ENCODE measurements at regions not wholly inside any gene's neighbourhood (a gene's known extent, or its start where the extent isn't known, plus 50 kb on each side); places are given as distances from the start of the nearest gene placed in this dataset.
"Not testable (repeated sequence)": the region's sequence is repeated elsewhere in the genome, so short reads cannot be mapped to it uniquely, and the experiment has no call there.

DNA sequence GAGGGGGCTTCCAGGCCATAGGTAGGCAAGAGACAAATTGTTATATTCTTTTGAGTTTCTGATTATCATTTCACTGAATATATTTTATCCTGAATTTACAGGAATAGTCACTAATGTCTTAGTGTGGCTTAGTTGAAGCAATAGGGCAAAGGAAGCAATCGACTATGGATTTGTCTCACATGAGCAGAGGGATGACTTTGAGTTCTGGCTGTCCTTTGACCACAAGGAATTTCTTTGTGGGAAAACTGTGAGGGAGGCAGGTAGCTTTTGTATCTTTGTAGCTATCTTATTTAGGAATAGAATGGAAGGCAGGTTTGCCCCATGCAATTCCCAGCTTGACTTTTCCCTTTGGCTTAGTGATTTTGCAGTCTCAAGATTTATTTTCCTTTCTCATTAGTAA, 207.3 kb upstream of the ANXA10 start:
- H3K27me3 Mint-ChIP-seq, result no peaks in the 10 kb centered on the region
- no peaks in the 10 kb centered on the region for H3K36me3 Mint-ChIP-seq
- H3K27ac Mint-ChIP-seq, result no peak overlapping the region
- peaks cover 5% of the 10 kb centered on the region for H3K9me3 Mint-ChIP-seq
- intact Hi-C loops (cut with micrococcal nuclease), result no loop called here
- H3K4me1 Mint-ChIP-seq (ENCODE audit: low read depth), result no peaks in the 10 kb centered on the region
- ChIA-PET POLR2A (no interaction called here), CTCF (no interaction called here)
- H3K4me3 Mint-ChIP-seq, result no peak overlapping the region
- DNase-seq, result no peak

- DNase-seq, result no peak
Observed at GRCh38 chr4:167885872-167886271, 206.5 kb upstream of the ANXA10 start.

GRCh38 chr4:167887726-167888125, 204.6 kb upstream of the ANXA10 start:
- no peaks in the 10 kb centered on the region for H3K4me1 Mint-ChIP-seq (ENCODE audit: low read depth)
- H3K9me3 Mint-ChIP-seq, result peaks cover 5% of the 10 kb centered on the region
- H3K36me3 Mint-ChIP-seq, result no peaks in the 10 kb centered on the region
- ChIA-PET POLR2A (no interaction called here), CTCF (no interaction called here)
- H3K4me3 Mint-ChIP-seq, result no peak overlapping the region
- DNase-seq, result no peak
- intact Hi-C loops (cut with micrococcal nuclease), result no loop called here
- no peaks in the 10 kb centered on the region for H3K27me3 Mint-ChIP-seq
- no peak overlapping the region for H3K27ac Mint-ChIP-seq

More at GRCh38 chr4:167885872-167886271, 206.5 kb upstream of the ANXA10 start:
- Mint-ChIP-seq H3K27ac (no peak overlapping the region), H3K4me3 (no peak overlapping the region), H3K27me3 (no peaks in the 10 kb centered on the region), H3K4me1 (ENCODE audit: low read depth) (no peaks in the 10 kb centered on the region), H3K36me3 (no peaks in the 10 kb centered on the region), H3K9me3 (peaks cover 5% of the 10 kb centered on the region)
- CTCF ChIA-PET, result no interaction called here
- intact Hi-C loops (cut with micrococcal nuclease), result no loop called here
- POLR2A ChIA-PET, result no interaction called here

- peaks cover 5% of the 10 kb centered on the region for H3K9me3 Mint-ChIP-seq
- ChIA-PET POLR2A (no interaction called here), CTCF (no interaction called here)
- H3K4me3 Mint-ChIP-seq, result no peak overlapping the region
- no peaks in the 10 kb centered on the region for H3K27me3 Mint-ChIP-seq
- H3K36me3 Mint-ChIP-seq, result no peaks in the 10 kb centered on the region
- no peak overlapping the region for H3K27ac Mint-ChIP-seq
- no peak for DNase-seq
- intact Hi-C loops (cut with micrococcal nuclease), result no loop called here
- H3K4me1 Mint-ChIP-seq (ENCODE audit: low read depth), result no peaks in the 10 kb centered on the region
Observed at GRCh38 chr4:167890226-167890625, 202.1 kb upstream of the ANXA10 start.

- POLR2A ChIA-PET, result no interaction called here
- Mint-ChIP-seq H3K9me3 (peaks cover 5% of the 10 kb centered on the region), H3K27ac (no peak overlapping the region), H3K4me1 (ENCODE audit: low read depth) (no peaks in the 10 kb centered on the region), H3K36me3 (no peaks in the 10 kb centered on the region), H3K4me3 (no peak overlapping the region), H3K27me3 (no peaks in the 10 kb centered on the region)
- intact Hi-C loops (cut with micrococcal nuclease), result no loop called here
- DNase-seq, result no peak
- CTCF ChIA-PET, result no interaction called here
Observed at GRCh38 chr4:167893531-167893930, 198.8 kb upstream of the ANXA10 start.

GRCh38 chr4:167896260-167896659, 196.1 kb upstream of the ANXA10 start:
- DNase-seq; intact Hi-C loops (cut with micrococcal nuclease); H3K27me3 Mint-ChIP-seq; CTCF ChIA-PET; H3K4me1 Mint-ChIP-seq (ENCODE audit: low read depth); H3K27ac Mint-ChIP-seq; H3K36me3 Mint-ChIP-seq; H3K4me3 Mint-ChIP-seq; POLR2A ChIA-PET; H3K9me3 Mint-ChIP-seq: not testable (repeated sequence)

DNA sequence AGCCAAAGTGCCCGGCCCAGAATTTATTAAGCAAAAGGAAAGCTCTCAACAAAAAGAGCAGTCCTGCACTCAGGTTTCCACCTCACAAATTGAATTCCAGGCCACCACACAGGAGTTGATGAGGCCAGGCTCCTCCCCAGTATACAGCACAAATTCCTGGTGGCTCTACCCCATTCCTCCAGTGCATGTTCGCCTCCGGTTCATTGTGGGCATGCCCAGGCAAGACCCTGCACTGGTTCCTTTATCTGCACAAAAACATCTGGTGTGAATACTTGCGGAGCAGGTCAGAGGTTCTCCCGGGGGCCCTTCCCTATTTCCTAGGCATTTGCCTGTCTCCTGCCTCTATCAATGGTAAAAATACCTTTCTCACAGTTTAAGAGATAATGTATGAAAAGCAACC, 195.2 kb upstream of the ANXA10 start:
- ChIA-PET POLR2A (no interaction called here), CTCF (no interaction called here)
- Mint-ChIP-seq H3K27me3 (no peaks in the 10 kb centered on the region), H3K27ac (no peak overlapping the region), H3K9me3 (no peaks in the 10 kb centered on the region), H3K36me3 (no peaks in the 10 kb centered on the region), H3K4me1 (ENCODE audit: low read depth) (no peaks in the 10 kb centered on the region), H3K4me3 (no peak overlapping the region)
- intact Hi-C loops (cut with micrococcal nuclease), result no loop called here
- DNase-seq, result no peak

DNA sequence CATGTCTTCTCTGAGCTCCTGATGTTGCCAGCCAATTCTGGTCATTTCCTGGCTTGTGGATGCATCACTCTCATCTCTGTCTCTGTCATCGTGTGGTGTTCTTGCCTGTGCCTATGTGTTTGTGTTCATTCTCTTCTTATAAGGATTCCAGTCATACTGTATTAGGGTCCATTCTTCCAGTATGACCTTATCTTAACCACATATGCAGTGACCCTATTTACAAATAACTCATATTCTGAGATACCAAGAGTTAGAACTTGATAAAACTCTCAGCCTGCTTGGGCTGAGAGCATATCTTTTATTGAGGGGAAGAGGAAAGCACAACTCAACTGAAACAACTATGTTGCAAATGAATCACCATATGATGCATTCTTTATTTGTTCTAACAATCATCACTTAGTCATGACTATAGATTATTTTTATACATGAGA, 189.0 kb upstream of the ANXA10 start:
- ChIA-PET POLR2A (no interaction called here), CTCF (no interaction called here)
- Mint-ChIP-seq H3K4me3 (no peak overlapping the region), H3K27ac (no peak overlapping the region), H3K4me1 (ENCODE audit: low read depth) (no peaks in the 10 kb centered on the region), H3K27me3 (no peaks in the 10 kb centered on the region), H3K9me3 (no peaks in the 10 kb centered on the region), H3K36me3 (no peaks in the 10 kb centered on the region)
- DNase-seq, result no peak
- intact Hi-C loops (cut with micrococcal nuclease), result no loop called here

DNA sequence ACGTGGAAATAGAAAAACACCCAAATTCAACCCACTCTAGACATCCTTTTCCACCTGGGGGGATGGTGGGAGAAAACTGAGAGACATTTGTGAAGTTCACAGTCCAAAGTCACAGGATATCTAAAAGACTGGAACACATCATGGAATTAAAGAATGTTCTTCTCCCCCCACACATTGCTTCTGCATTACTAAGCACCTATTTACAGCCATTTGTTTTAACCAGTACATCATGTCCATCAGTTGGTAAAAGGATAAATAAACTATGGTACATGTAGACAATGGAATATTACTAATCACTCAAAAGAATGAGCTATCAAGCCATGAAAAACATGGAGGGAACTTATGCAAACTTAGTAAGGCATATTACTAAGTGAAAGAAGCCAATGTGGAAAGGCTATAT, 185.5 kb upstream of the ANXA10 start:
- Mint-ChIP-seq H3K9me3 (no peaks in the 10 kb centered on the region), H3K27ac (no peak overlapping the region), H3K27me3 (no peaks in the 10 kb centered on the region), H3K36me3 (no peaks in the 10 kb centered on the region), H3K4me3 (no peak overlapping the region), H3K4me1 (ENCODE audit: low read depth) (no peaks in the 10 kb centered on the region)
- intact Hi-C loops (cut with micrococcal nuclease), result no loop called here
- CTCF ChIA-PET, result no interaction called here
- POLR2A ChIA-PET, result no interaction called here
- DNase-seq, result no peak

DNA sequence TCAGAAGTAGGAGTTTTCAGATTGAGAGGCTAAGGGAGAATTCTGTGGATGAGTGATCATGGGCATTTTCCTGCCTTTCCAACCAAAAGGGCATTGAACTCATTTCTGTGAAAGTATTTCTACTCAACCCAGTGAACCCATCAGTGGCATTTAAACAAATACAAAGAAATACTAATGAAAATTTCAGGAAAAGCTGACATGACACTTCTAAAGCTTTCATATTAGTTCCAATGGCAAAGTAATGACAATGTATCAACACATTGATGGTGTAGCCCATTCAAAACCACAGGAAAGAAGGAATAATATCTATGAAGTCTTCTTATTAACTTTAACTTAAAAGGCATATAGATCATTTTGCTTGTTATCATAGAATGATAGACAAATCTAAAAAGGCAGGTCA, 183.5 kb upstream of the ANXA10 start:
- intact Hi-C loops (cut with micrococcal nuclease), result no loop called here
- no peak overlapping the region for H3K4me3 Mint-ChIP-seq
- H3K27me3 Mint-ChIP-seq, result no peaks in the 10 kb centered on the region
- DNase-seq, result no peak
- no peaks in the 10 kb centered on the region for H3K36me3 Mint-ChIP-seq
- H3K4me1 Mint-ChIP-seq (ENCODE audit: low read depth), result no peaks in the 10 kb centered on the region
- H3K9me3 Mint-ChIP-seq, result peaks cover 4% of the 10 kb centered on the region
- CTCF ChIA-PET, result no interaction called here
- H3K27ac Mint-ChIP-seq, result no peak overlapping the region
- POLR2A ChIA-PET, result no interaction called here

GRCh38 chr4:167912535-167912934, 179.8 kb upstream of the ANXA10 start:
- intact Hi-C loops (cut with micrococcal nuclease); CTCF ChIA-PET; DNase-seq; POLR2A ChIA-PET; H3K36me3 Mint-ChIP-seq; H3K27ac Mint-ChIP-seq; H3K27me3 Mint-ChIP-seq; H3K4me1 Mint-ChIP-seq (ENCODE audit: low read depth); H3K4me3 Mint-ChIP-seq: not testable (repeated sequence)
- H3K9me3 Mint-ChIP-seq, result peaks cover 11% of the 10 kb centered on the region

DNA sequence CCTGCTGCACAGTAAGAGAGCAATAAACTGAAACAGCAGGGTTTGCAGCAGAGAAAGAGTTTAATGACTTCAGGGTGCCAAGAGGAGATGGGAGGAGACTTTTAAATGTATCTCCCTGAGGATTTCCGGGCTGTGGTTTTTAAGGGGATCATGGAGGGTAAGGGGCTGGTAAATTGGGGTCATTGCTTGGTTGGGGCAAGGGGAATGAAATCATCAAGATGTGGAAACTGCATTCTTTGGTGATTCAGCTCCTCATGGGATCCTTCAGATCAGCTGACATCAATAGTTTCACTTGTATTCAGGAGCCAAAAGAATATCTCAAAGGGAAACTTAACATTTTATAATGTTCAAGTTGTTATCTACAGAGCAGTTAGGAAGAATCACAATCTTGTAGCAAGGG, 174.3 kb upstream of the ANXA10 start:
- peaks cover 21% of the 10 kb centered on the region for H3K9me3 Mint-ChIP-seq
- CTCF ChIA-PET, result no interaction called here
- H3K27ac Mint-ChIP-seq, result no peak overlapping the region
- H3K36me3 Mint-ChIP-seq, result no peaks in the 10 kb centered on the region
- intact Hi-C loops (cut with micrococcal nuclease), result no loop called here
- H3K4me3 Mint-ChIP-seq, result no peak overlapping the region
- DNase-seq, result no peak
- no peaks in the 10 kb centered on the region for H3K27me3 Mint-ChIP-seq
- no peaks in the 10 kb centered on the region for H3K4me1 Mint-ChIP-seq (ENCODE audit: low read depth)
- POLR2A ChIA-PET, result no interaction called here

GRCh38 chr4:167930166-167930565, 162.2 kb upstream of the ANXA10 start:
- no peak overlapping the region for H3K4me3 Mint-ChIP-seq
- POLR2A ChIA-PET, result no interaction called here
- intact Hi-C loops (cut with micrococcal nuclease), result no loop called here
- CTCF ChIA-PET, result no interaction called here
- no peaks in the 10 kb centered on the region for H3K36me3 Mint-ChIP-seq
- DNase-seq, result no peak
- H3K9me3 Mint-ChIP-seq, result no peaks in the 10 kb centered on the region
- H3K27me3 Mint-ChIP-seq, result no peaks in the 10 kb centered on the region
- H3K27ac Mint-ChIP-seq, result no peak overlapping the region
- H3K4me1 Mint-ChIP-seq (ENCODE audit: low read depth), result no peaks in the 10 kb centered on the region

DNA sequence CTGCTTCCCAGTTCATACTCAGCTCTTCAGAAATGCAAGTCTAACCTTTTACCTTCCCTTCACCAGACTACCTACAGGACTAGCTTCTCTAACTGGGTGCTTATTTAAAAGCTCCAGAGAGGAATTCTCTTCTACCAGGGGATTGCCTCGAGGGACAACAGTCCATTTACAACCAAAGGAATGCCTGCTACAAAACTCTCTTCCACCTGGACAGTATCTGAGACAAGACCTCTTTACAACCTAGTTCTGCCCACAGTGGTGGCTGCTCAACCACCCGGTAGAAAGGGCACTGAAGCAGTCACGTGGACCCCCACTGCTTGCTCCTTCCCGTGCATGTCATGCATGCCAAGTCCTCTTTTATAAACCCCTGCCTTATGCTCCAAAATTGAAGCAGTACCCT, 158.1 kb upstream of the ANXA10 start:
- Mint-ChIP-seq H3K36me3 (no peaks in the 10 kb centered on the region), H3K4me1 (ENCODE audit: low read depth) (no peaks in the 10 kb centered on the region), H3K27me3 (no peaks in the 10 kb centered on the region), H3K4me3 (no peak overlapping the region), H3K9me3 (no peaks in the 10 kb centered on the region), H3K27ac (no peak overlapping the region)
- no peak for DNase-seq
- intact Hi-C loops (cut with micrococcal nuclease), result no loop called here
- CTCF ChIA-PET, result interaction anchor here (0.6 kb wide), 1 partner anchor 36 kb away, joined by 3 read pairs; no protein-coding TSS in a partner anchor
- POLR2A ChIA-PET, result no interaction called here
